Spinal cord (tissue), 9 donors: ENCODE measurements at regions not wholly inside any gene's neighbourhood (a gene's known extent, or its start where the extent isn't known, plus 50 kb on each side); places are given as distances from the start of the nearest gene placed in this dataset.

Source experiments
- DNase-seq, 6 donors: peaks; one replicate each; pipeline versions ENCODE4 v3.0.0 to v3.0.0-alpha.2; 2013 to 2015; ENCODE audit warnings: low spot score in 6 of 6, low read depth in 4 of 6
- H3K27ac ChIP-seq: one replicate; pipeline ENCODE4 v1.5.1; 2013; ENCODE audit warnings: low read depth, low read length, control low read depth
- H3K27me3 ChIP-seq: one replicate; pipeline ENCODE4 v1.6.1; 2013; ENCODE audit warnings: low read length; ENCODE audit not compliant: control insufficient read depth, insufficient read depth
- H3K36me3 ChIP-seq: one replicate; pipeline ENCODE4 v1.6.1; 2013; ENCODE audit warnings: low read length; ENCODE audit not compliant: control insufficient read depth, insufficient read depth
- H3K4me1 ChIP-seq: one replicate; pipeline ENCODE4 v1.6.1; 2013; ENCODE audit warnings: low read length; ENCODE audit not compliant: control insufficient read depth, insufficient read depth
- H3K4me3 ChIP-seq: one replicate; pipeline ENCODE4 v1.5.1; 2013; ENCODE audit warnings: low read depth, low read length, control low read depth
- H3K9me3 ChIP-seq: one replicate; pipeline ENCODE4 v1.6.1; 2013; ENCODE audit warnings: low read length; ENCODE audit not compliant: control insufficient read depth, insufficient read depth
- WGBS: methylation state at CpG from one replicate; pipeline ENCODE4 v1.1.5; 2013; ENCODE audit warnings: missing lambda C conversion rate; ENCODE audit not compliant: insufficient coverage; 5-methylcytosine and 5-hydroxymethylcytosine counted together
- donor health status: healthy.

- no peak overlapping the region for H3K27ac ChIP-seq
- DNase-seq, result peak in 1 of 6 donors; percentile 86
- H3K27me3 ChIP-seq, result no peaks in the 10 kb centered on the region
- H3K36me3 ChIP-seq, result no peaks in the 10 kb centered on the region
- H3K4me3 ChIP-seq, result no peak overlapping the region
- no peaks in the 10 kb centered on the region for H3K4me1 ChIP-seq
- H3K9me3 ChIP-seq, result no peaks in the 10 kb centered on the region
- no CpG with 5 or more reads among the region's 6 CpGs for WGBS
Measured at GRCh38 chr12:40469736-40470135, 222.5 kb upstream of the CNTN1 start.

- DNase-seq, result peak in 1 of 6 donors; percentile 19
- no peaks in the 10 kb centered on the region for H3K4me1 ChIP-seq
- H3K36me3 ChIP-seq, result no peaks in the 10 kb centered on the region
- H3K27me3 ChIP-seq, result no peaks in the 10 kb centered on the region
- no peaks in the 10 kb centered on the region for H3K9me3 ChIP-seq
- no peak overlapping the region for H3K27ac ChIP-seq
- 25% methylated on average over 2 of the region's 5 CpGs for WGBS
- H3K4me3 ChIP-seq, result no peak overlapping the region
Measured at GRCh38 chr12:40473962-40474361, 218.3 kb upstream of the CNTN1 start.

GRCh38 chr12:40474630-40475029 is 217.6 kb upstream of the CNTN1 start:
- DNase-seq, result no peak
- Histone ChIP-seq H3K27me3 (no peaks in the 10 kb centered on the region), H3K27ac (no peak overlapping the region), H3K4me3 (no peak overlapping the region), H3K9me3 (no peaks in the 10 kb centered on the region), H3K4me1 (no peaks in the 10 kb centered on the region), H3K36me3 (no peaks in the 10 kb centered on the region)
- 89% methylated on average over 1 of the region's 1 CpG for WGBS

- no peaks in the 10 kb centered on the region for H3K36me3 ChIP-seq
- no peaks in the 10 kb centered on the region for H3K4me1 ChIP-seq
- H3K9me3 ChIP-seq, result no peaks in the 10 kb centered on the region
- H3K27me3 ChIP-seq, result no peaks in the 10 kb centered on the region
- no peak overlapping the region for H3K27ac ChIP-seq
- no CpG with 5 or more reads among the region's 3 CpGs for WGBS
- DNase-seq, result peak in 2 of 6 donors; percentile 8 to 71
- H3K4me3 ChIP-seq, result no peak overlapping the region
Measured at GRCh38 chr12:40499856-40500255, 192.4 kb upstream of the CNTN1 start.

GRCh38 chr12:40502322-40502721 is 189.9 kb upstream of the CNTN1 start:
- Histone ChIP-seq H3K27ac (no peak overlapping the region), H3K36me3 (no peaks in the 10 kb centered on the region), H3K4me3 (no peak overlapping the region), H3K4me1 (no peaks in the 10 kb centered on the region), H3K27me3 (no peaks in the 10 kb centered on the region), H3K9me3 (no peaks in the 10 kb centered on the region)
- 100% methylated on average over 2 of the region's 3 CpGs for WGBS
- DNase-seq, result no peak

- WGBS, result 60% methylated on average over 1 of the region's 1 CpG
- Histone ChIP-seq H3K36me3 (no peaks in the 10 kb centered on the region), H3K4me3 (no peak overlapping the region), H3K27ac (no peak overlapping the region), H3K4me1 (no peaks in the 10 kb centered on the region), H3K9me3 (no peaks in the 10 kb centered on the region), H3K27me3 (no peaks in the 10 kb centered on the region)
- DNase-seq, result no peak
Measured at GRCh38 chr12:40505327-40505726, 186.9 kb upstream of the CNTN1 start.

GRCh38 chr12:40508421-40508820 is 183.8 kb upstream of the CNTN1 start:
- H3K4me1 ChIP-seq, result no peaks in the 10 kb centered on the region
- no peaks in the 10 kb centered on the region for H3K9me3 ChIP-seq
- H3K27me3 ChIP-seq, result no peaks in the 10 kb centered on the region
- H3K36me3 ChIP-seq, result no peaks in the 10 kb centered on the region
- DNase-seq, result peak in 1 of 6 donors; percentile 17
- H3K4me3 ChIP-seq, result no peak overlapping the region
- WGBS, result no CpG with 5 or more reads among the region's 1 CpG
- H3K27ac ChIP-seq, result no peak overlapping the region

- 17% methylated on average over 1 of the region's 5 CpGs for WGBS
- Histone ChIP-seq H3K27ac (no peak overlapping the region), H3K4me3 (no peak overlapping the region), H3K9me3 (no peaks in the 10 kb centered on the region), H3K4me1 (no peaks in the 10 kb centered on the region), H3K27me3 (no peaks in the 10 kb centered on the region), H3K36me3 (no peaks in the 10 kb centered on the region)
- no peak for DNase-seq
Measured at GRCh38 chr12:40511341-40511740, 180.9 kb upstream of the CNTN1 start.

GRCh38 chr12:40515041-40515816 is 177.0 kb upstream of the CNTN1 start:
- DNase-seq, result peak in 2 of 6 donors; percentile 20 to 69
- Histone ChIP-seq H3K27ac (no peak overlapping the region), H3K4me3 (no peak overlapping the region), H3K4me1 (no peaks in the 10 kb centered on the region), H3K27me3 (no peaks in the 10 kb centered on the region), H3K9me3 (no peaks in the 10 kb centered on the region), H3K36me3 (no peaks in the 10 kb centered on the region)
- WGBS, result no CpG with 5 or more reads among the region's 5 CpGs

- H3K27me3 ChIP-seq, result no peaks in the 10 kb centered on the region
- WGBS, result 100% methylated on average over 1 of the region's 3 CpGs
- no peaks in the 10 kb centered on the region for H3K9me3 ChIP-seq
- H3K36me3 ChIP-seq, result no peaks in the 10 kb centered on the region
- no peak overlapping the region for H3K27ac ChIP-seq
- no peaks in the 10 kb centered on the region for H3K4me1 ChIP-seq
- H3K4me3 ChIP-seq, result no peak overlapping the region
- no peak for DNase-seq
Measured at GRCh38 chr12:40522837-40523236, 169.4 kb upstream of the CNTN1 start.
